WTC11 (cell line): ENCODE measurements at regions not wholly inside any gene's neighbourhood (a gene's known extent, or its start where the extent isn't known, plus 50 kb on each side); places are given as distances from the start of the nearest gene placed in this dataset.

Experiments
- ATAC-seq: fragments of 200-7000 bp; cut with Tn5 transposase; 2 replicates; pipeline ENCODE4 v1.10.0; 2021; ENCODE audit warnings: mild to moderate bottlenecking, moderate library complexity
- CTCF ChIA-PET: fragments of 300-600 bp; sonication (Branson Sonifier 250); formaldehyde crosslinking; loops from one replicate; lab custom pipeline; 2021; ENCODE audit warnings: antibody characterized with exemption; lab: Charles Lee
- POLR2A ChIA-PET: fragments of 350-600 bp; sonication (Branson Sonifier 250); formaldehyde crosslinking; loops from one replicate; lab custom pipeline; 2021; ENCODE audit warnings: antibody characterized with exemption; lab: Charles Lee
- DNase-seq: peaks from one replicate; pipeline ENCODE4 v3.0.0; 2021; ENCODE audit warnings: low spot score
- H3K27ac Mint-ChIP-seq: 2 replicates; pipeline ENCODE4 v1.8.0; 2021; ENCODE audit warnings: mixed read lengths
- H3K27me3 Mint-ChIP-seq: 2 replicates; pipeline ENCODE4 v1.8.0; 2021; ENCODE audit warnings: low read depth, mild to moderate bottlenecking, moderate library complexity, mixed read lengths
- H3K36me3 Mint-ChIP-seq: 2 replicates; pipeline ENCODE4 v1.8.0; 2021; ENCODE audit warnings: mixed read lengths
- H3K4me1 Mint-ChIP-seq: 2 replicates; pipeline ENCODE4 v1.8.0; 2022; ENCODE audit warnings: mixed read lengths
- H3K4me3 Mint-ChIP-seq: 2 replicates; pipeline ENCODE4 v1.8.0; 2021; ENCODE audit warnings: mild to moderate bottlenecking, moderate library complexity, mixed read lengths
- H3K9me3 Mint-ChIP-seq: 2 replicates; pipeline ENCODE4 v1.8.0; 2021; ENCODE audit warnings: mixed read lengths
- ATF1 ChIP-seq: sonication (generic); formaldehyde crosslinking; IDR thresholded peaks from 2 replicates; pipeline ENCODE4 v1.8.1; 2023; ENCODE audit warnings: mild to moderate bottlenecking, moderate library complexity, missing genetic modification reagents
- EMX1 ChIP-seq: fragments of 250-450 bp; sonication (Bioruptor Pico); IDR thresholded peaks from 2 replicates; pipeline ENCODE4 v1.8.0; 2021; ENCODE audit warnings: mild to moderate bottlenecking
- ETV6 ChIP-seq: sonication (generic); formaldehyde crosslinking; IDR thresholded peaks from 2 replicates; pipeline ENCODE4 v1.8.1; 2022; ENCODE audit warnings: mild to moderate bottlenecking, missing genetic modification reagents
- FOXJ3 ChIP-seq: sonication (generic); formaldehyde crosslinking; IDR thresholded peaks from 2 replicates; pipeline ENCODE4 v1.9.0; 2021; ENCODE audit warnings: missing genetic modification reagents, mild to moderate bottlenecking, borderline replicate concordance
- JUN ChIP-seq: sonication (generic); formaldehyde crosslinking; IDR thresholded peaks from 2 replicates; pipeline ENCODE4 v1.8.0; 2023; ENCODE audit warnings: mild to moderate bottlenecking, missing genetic modification reagents
- MXD4 ChIP-seq: fragments of 250-450 bp; sonication (Bioruptor Pico); IDR thresholded peaks from 2 replicates; pipeline ENCODE4 v1.8.0; 2021; ENCODE audit warnings: mild to moderate bottlenecking, moderate library complexity, borderline replicate concordance
- SMAD4 ChIP-seq: sonication (generic); formaldehyde crosslinking; IDR thresholded peaks from 2 replicates; pipeline ENCODE4 v1.8.0; 2022; ENCODE audit warnings: mild to moderate bottlenecking, missing genetic modification reagents
- TCF7 ChIP-seq: sonication (generic); formaldehyde crosslinking; IDR thresholded peaks from 2 replicates; pipeline ENCODE4 v1.8.0; 2022; ENCODE audit warnings: mild to moderate bottlenecking, low read depth, missing genetic modification reagents, moderate library complexity
- ZBTB21 ChIP-seq: sonication (generic); formaldehyde crosslinking; IDR thresholded peaks from 2 replicates; pipeline ENCODE4 v1.8.1; 2023; ENCODE audit warnings: mild to moderate bottlenecking, missing genetic modification reagents, borderline replicate concordance
- ZNF138 ChIP-seq: sonication (generic); formaldehyde crosslinking; conservative IDR thresholded peaks from 2 replicates; pipeline ENCODE4 v1.8.1; 2022; ENCODE audit warnings: mild to moderate bottlenecking, moderate library complexity, missing genetic modification reagents
- ZNF317 ChIP-seq: sonication (generic); formaldehyde crosslinking; IDR thresholded peaks from 2 replicates; pipeline ENCODE4 v1.8.1; 2023; ENCODE audit warnings: low read depth, mild to moderate bottlenecking, moderate library complexity, missing genetic modification reagents, borderline replicate concordance
- ZNF416 ChIP-seq: fragments of 250-450 bp; sonication (Bioruptor Pico); IDR thresholded peaks from 2 replicates; pipeline ENCODE4 v1.9.0; 2021; ENCODE audit warnings: mild to moderate bottlenecking, inconsistent platforms
- TF ChIP-seq, protein P1 (sequence below): sonication (generic); formaldehyde crosslinking; IDR thresholded peaks from 2 replicates; pipeline ENCODE4 v1.8.1; 2023; ENCODE audit warnings: mild to moderate bottlenecking, missing genetic modification reagents, borderline replicate concordance
- TF ChIP-seq, protein P2 (sequence below): sonication (generic); formaldehyde crosslinking; IDR thresholded peaks from 2 replicates; pipeline ENCODE4 v1.8.1; 2023; ENCODE audit warnings: mild to moderate bottlenecking, missing genetic modification reagents
- TF ChIP-seq, protein P3 (sequence below): fragments of 250-450 bp; sonication (Bioruptor Pico); IDR thresholded peaks from 2 replicates; pipeline ENCODE4 v1.9.0; 2021; ENCODE audit warnings: moderate library complexity, mild to moderate bottlenecking, inconsistent platforms, borderline replicate concordance
- TF ChIP-seq, protein P4 (sequence below): sonication (generic); formaldehyde crosslinking; conservative IDR thresholded peaks from 2 replicates; pipeline ENCODE4 v1.8.1; 2023; ENCODE audit warnings: mild to moderate bottlenecking, low read depth, missing genetic modification reagents, moderate library complexity
- TF ChIP-seq, protein P5 (sequence below): fragments of 250-450 bp; sonication (Bioruptor Pico); IDR thresholded peaks from 2 replicates; pipeline ENCODE4 v1.9.0; 2021; ENCODE audit warnings: mild to moderate bottlenecking
- TF ChIP-seq, protein P6 (sequence below): fragments of 250-450 bp; sonication (Bioruptor Pico); IDR thresholded peaks from 2 replicates; pipeline ENCODE4 v2.1.2; 2022; ENCODE audit warnings: mild to moderate bottlenecking, moderate library complexity

DNA sequence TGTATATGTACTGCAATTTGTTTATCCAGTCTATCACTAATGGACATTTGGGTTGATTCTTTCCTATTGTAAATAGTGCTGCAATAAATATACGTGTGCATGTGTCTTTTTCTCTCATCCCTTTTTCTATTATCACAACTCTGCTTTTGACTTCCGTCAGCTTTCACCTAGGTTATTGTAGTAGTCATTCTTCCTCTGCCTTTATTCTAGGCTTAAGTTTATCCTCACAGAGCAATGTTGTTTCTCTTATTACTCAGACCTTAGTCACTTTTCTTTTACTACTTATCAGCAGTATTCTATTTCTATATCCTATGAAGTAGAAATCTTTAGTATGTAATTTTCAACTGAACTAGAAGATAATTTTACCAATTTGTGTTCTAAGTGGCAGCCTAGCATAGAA lies 175.3 kb upstream of the SEMA3E start:
- Mint-ChIP-seq H3K36me3 (no peaks in the 10 kb centered on the region), H3K27ac (no peak overlapping the region), H3K4me1 (peaks cover 2% of the 10 kb centered on the region; the same call in 1 of the 2 replicates), H3K9me3 (peaks cover 11% of the 10 kb centered on the region), H3K27me3 (no peaks in the 10 kb centered on the region), H3K4me3 (no peak overlapping the region)
- TF ChIP-seq ETV6 (CRISPR knock-in tag) (no peak), ZBTB21 (CRISPR knock-in tag) (no peak), FOXJ3 (CRISPR knock-in tag) (no peak), EMX1 (no peak), ATF1 (CRISPR knock-in tag) (no peak), MXD4 (CRISPR knock-in tag) (no peak), ZNF138 (CRISPR knock-in tag) (no peak), JUN (no peak), ZNF416 (CRISPR knock-in tag) (no peak), SMAD4 (CRISPR knock-in tag) (no peak), TCF7 (no peak), ZNF317 (CRISPR knock-in tag) (no peak)
- TF ChIP-seq, protein P1, sequence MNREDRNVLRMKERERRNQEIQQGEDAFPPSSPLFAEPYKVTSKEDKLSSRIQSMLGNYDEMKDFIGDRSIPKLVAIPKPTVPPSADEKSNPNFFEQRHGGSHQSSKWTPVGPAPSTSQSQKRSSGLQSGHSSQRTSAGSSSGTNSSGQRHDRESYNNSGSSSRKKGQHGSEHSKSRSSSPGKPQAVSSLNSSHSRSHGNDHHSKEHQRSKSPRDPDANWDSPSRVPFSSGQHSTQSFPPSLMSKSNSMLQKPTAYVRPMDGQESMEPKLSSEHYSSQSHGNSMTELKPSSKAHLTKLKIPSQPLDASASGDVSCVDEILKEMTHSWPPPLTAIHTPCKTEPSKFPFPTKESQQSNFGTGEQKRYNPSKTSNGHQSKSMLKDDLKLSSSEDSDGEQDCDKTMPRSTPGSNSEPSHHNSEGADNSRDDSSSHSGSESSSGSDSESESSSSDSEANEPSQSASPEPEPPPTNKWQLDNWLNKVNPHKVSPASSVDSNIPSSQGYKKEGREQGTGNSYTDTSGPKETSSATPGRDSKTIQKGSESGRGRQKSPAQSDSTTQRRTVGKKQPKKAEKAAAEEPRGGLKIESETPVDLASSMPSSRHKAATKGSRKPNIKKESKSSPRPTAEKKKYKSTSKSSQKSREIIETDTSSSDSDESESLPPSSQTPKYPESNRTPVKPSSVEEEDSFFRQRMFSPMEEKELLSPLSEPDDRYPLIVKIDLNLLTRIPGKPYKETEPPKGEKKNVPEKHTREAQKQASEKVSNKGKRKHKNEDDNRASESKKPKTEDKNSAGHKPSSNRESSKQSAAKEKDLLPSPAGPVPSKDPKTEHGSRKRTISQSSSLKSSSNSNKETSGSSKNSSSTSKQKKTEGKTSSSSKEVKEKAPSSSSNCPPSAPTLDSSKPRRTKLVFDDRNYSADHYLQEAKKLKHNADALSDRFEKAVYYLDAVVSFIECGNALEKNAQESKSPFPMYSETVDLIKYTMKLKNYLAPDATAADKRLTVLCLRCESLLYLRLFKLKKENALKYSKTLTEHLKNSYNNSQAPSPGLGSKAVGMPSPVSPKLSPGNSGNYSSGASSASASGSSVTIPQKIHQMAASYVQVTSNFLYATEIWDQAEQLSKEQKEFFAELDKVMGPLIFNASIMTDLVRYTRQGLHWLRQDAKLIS (CRISPR knock-in tag), result no peak
- TF ChIP-seq, protein P2, sequence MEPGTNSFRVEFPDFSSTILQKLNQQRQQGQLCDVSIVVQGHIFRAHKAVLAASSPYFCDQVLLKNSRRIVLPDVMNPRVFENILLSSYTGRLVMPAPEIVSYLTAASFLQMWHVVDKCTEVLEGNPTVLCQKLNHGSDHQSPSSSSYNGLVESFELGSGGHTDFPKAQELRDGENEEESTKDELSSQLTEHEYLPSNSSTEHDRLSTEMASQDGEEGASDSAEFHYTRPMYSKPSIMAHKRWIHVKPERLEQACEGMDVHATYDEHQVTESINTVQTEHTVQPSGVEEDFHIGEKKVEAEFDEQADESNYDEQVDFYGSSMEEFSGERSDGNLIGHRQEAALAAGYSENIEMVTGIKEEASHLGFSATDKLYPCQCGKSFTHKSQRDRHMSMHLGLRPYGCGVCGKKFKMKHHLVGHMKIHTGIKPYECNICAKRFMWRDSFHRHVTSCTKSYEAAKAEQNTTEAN (CRISPR knock-in tag), result no peak
- TF ChIP-seq, protein P3, sequence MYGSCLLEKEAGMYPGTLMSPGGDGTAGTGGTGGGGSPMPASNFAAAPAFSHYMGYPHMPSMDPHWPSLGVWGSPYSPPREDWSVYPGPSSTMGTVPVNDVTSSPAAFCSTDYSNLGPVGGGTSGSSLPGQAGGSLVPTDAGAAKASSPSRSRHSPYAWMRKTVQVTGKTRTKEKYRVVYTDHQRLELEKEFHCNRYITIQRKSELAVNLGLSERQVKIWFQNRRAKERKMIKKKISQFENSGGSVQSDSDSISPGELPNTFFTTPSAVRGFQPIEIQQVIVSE (CRISPR knock-in tag), result no peak
- TF ChIP-seq, protein P4, sequence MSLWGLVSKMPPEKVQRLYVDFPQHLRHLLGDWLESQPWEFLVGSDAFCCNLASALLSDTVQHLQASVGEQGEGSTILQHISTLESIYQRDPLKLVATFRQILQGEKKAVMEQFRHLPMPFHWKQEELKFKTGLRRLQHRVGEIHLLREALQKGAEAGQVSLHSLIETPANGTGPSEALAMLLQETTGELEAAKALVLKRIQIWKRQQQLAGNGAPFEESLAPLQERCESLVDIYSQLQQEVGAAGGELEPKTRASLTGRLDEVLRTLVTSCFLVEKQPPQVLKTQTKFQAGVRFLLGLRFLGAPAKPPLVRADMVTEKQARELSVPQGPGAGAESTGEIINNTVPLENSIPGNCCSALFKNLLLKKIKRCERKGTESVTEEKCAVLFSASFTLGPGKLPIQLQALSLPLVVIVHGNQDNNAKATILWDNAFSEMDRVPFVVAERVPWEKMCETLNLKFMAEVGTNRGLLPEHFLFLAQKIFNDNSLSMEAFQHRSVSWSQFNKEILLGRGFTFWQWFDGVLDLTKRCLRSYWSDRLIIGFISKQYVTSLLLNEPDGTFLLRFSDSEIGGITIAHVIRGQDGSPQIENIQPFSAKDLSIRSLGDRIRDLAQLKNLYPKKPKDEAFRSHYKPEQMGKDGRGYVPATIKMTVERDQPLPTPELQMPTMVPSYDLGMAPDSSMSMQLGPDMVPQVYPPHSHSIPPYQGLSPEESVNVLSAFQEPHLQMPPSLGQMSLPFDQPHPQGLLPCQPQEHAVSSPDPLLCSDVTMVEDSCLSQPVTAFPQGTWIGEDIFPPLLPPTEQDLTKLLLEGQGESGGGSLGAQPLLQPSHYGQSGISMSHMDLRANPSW, result no peak
- TF ChIP-seq, protein P5, sequence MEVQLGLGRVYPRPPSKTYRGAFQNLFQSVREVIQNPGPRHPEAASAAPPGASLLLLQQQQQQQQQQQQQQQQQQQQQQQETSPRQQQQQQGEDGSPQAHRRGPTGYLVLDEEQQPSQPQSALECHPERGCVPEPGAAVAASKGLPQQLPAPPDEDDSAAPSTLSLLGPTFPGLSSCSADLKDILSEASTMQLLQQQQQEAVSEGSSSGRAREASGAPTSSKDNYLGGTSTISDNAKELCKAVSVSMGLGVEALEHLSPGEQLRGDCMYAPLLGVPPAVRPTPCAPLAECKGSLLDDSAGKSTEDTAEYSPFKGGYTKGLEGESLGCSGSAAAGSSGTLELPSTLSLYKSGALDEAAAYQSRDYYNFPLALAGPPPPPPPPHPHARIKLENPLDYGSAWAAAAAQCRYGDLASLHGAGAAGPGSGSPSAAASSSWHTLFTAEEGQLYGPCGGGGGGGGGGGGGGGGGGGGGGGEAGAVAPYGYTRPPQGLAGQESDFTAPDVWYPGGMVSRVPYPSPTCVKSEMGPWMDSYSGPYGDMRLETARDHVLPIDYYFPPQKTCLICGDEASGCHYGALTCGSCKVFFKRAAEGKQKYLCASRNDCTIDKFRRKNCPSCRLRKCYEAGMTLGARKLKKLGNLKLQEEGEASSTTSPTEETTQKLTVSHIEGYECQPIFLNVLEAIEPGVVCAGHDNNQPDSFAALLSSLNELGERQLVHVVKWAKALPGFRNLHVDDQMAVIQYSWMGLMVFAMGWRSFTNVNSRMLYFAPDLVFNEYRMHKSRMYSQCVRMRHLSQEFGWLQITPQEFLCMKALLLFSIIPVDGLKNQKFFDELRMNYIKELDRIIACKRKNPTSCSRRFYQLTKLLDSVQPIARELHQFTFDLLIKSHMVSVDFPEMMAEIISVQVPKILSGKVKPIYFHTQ (CRISPR knock-in tag), result no peak
- TF ChIP-seq, protein P6, sequence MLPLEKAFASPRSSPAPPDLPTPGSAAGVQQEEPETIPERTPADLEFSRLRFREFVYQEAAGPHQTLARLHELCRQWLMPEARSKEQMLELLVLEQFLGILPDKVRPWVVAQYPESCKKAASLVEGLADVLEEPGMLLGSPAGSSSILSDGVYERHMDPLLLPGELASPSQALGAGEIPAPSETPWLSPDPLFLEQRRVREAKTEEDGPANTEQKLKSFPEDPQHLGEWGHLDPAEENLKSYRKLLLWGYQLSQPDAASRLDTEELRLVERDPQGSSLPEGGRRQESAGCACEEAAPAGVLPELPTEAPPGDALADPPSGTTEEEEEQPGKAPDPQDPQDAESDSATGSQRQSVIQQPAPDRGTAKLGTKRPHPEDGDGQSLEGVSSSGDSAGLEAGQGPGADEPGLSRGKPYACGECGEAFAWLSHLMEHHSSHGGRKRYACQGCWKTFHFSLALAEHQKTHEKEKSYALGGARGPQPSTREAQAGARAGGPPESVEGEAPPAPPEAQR, result no peak
- POLR2A ChIA-PET, result no interaction called here
- CTCF ChIA-PET, result no interaction called here
- DNase-seq (no peak), ATAC-seq (no peak)
